GM23338 (cell line): ENCODE measurements at regions not wholly inside any gene's neighbourhood (a gene's known extent, or its start where the extent isn't known, plus 50 kb on each side); places are given as distances from the start of the nearest gene placed in this dataset.

Experiments
- ATAC-seq: fragments of 200-7000 bp; cut with Tn5 transposase; 3 replicates; pipeline ENCODE4 v1.9.1; 2020
- DNase-seq: peaks from one replicate; pipeline ENCODE4 v3.0.0-alpha.2; 2015; ENCODE audit warnings: low spot score
- H2AFZ ChIP-seq: fragments of 200-600 bp; sonication (generic); 2 replicates; pipeline ENCODE4 v1.8.0; 2016; ENCODE audit warnings: antibody characterized with exemption, mild to moderate bottlenecking, moderate library complexity
- H3F3A ChIP-seq: fragments of 200-600 bp; sonication (generic); replicated peaks from 2 replicates; pipeline ENCODE4 v1.8.0; 2017; ENCODE audit warnings: antibody characterized with exemption, mixed run types, low read depth
- H3K27ac ChIP-seq: fragments of 200-600 bp; sonication (generic); 2 replicates; pipeline ENCODE4 v1.6.1; 2016; ENCODE audit warnings: low read depth
- H3K27me3 ChIP-seq: fragments of 200-600 bp; sonication (generic); 2 replicates; pipeline ENCODE4 v1.8.0; 2016; ENCODE audit warnings: mild to moderate bottlenecking, mixed run types, moderate library complexity; ENCODE audit not compliant: insufficient read depth
- H3K36me3 ChIP-seq: fragments of 200-600 bp; sonication (generic); 2 replicates; pipeline ENCODE4 v1.8.0; 2016; ENCODE audit warnings: mild to moderate bottlenecking; ENCODE audit not compliant: insufficient read depth
- H3K4me1 ChIP-seq: fragments of 200-600 bp; sonication (generic); 2 replicates; pipeline ENCODE4 v1.8.0; 2016; ENCODE audit warnings: mild to moderate bottlenecking, moderate library complexity; ENCODE audit not compliant: insufficient read depth
- H3K4me2 ChIP-seq: fragments of 200-600 bp; sonication (generic); 2 replicates; pipeline ENCODE4 v1.7.1; 2017; ENCODE audit warnings: mixed run types
- H3K4me3 ChIP-seq: fragments of 200-600 bp; sonication (generic); 2 replicates; pipeline ENCODE4 v1.6.1; 2016; ENCODE audit warnings: mixed run types
- H3K79me2 ChIP-seq: fragments of 200-600 bp; sonication (generic); replicated peaks from 2 replicates; pipeline ENCODE4 v1.8.0; 2017; ENCODE audit warnings: mild to moderate bottlenecking; ENCODE audit not compliant: insufficient read depth
- H3K9me2 ChIP-seq: fragments of 200-600 bp; sonication (generic); 2 replicates; pipeline ENCODE4 v1.8.0; 2017; ENCODE audit not compliant: insufficient read depth
- H4K20me1 ChIP-seq: fragments of 200-600 bp; sonication (generic); replicated peaks from 2 replicates; pipeline ENCODE4 v1.8.0; 2017; ENCODE audit warnings: mild to moderate bottlenecking; ENCODE audit not compliant: insufficient read depth
- H3K27ac Mint-ChIP-seq: 2 replicates; pipeline ENCODE4 v1.8.0; 2020; ENCODE audit warnings: inconsistent platforms, mild to moderate bottlenecking, moderate library complexity, mixed read lengths
- H3K27me3 Mint-ChIP-seq: 3 replicates; pipeline ENCODE4 v1.8.0; 2022; ENCODE audit warnings: low read depth, mild to moderate bottlenecking, moderate library complexity, mixed read lengths, inconsistent platforms; ENCODE audit not compliant: insufficient read depth, poor library complexity
- H3K36me3 Mint-ChIP-seq: 3 replicates; pipeline ENCODE4 v1.8.0; 2021; ENCODE audit warnings: low read depth, mild to moderate bottlenecking, inconsistent platforms, moderate library complexity, mixed read lengths
- H3K4me1 Mint-ChIP-seq: 3 replicates; pipeline ENCODE4 v1.8.0; 2020; ENCODE audit warnings: mild to moderate bottlenecking, inconsistent platforms, mixed read lengths
- H3K4me3 Mint-ChIP-seq: 3 replicates; pipeline ENCODE4 v1.8.0; 2021; ENCODE audit warnings: moderate library complexity, mild to moderate bottlenecking, inconsistent platforms, mixed read lengths
- H3K9me3 Mint-ChIP-seq: 3 replicates; pipeline ENCODE4 v1.8.0; 2020; ENCODE audit warnings: moderate library complexity, mild to moderate bottlenecking, inconsistent platforms, mixed read lengths
- CREB1 ChIP-seq: fragments of 250-450 bp; sonication (Bioruptor Pico); IDR thresholded peaks from 2 replicates; pipeline ENCODE4 v1.5.0; 2020; ENCODE audit warnings: low read depth, mild to moderate bottlenecking, moderate library complexity
- EZH2 ChIP-seq: fragments of 200-600 bp; sonication (generic); IDR thresholded peaks from one replicate; pipeline ENCODE4 v1.8.0; 2017; ENCODE audit warnings: antibody characterized with exemption, mild to moderate bottlenecking, low read depth; ENCODE audit not compliant: unreplicated experiment
- EZH2phosphoT487 ChIP-seq: fragments of 200-600 bp; sonication (generic); IDR thresholded peaks from one replicate; pipeline ENCODE4 v1.8.1; 2018; ENCODE audit warnings: antibody characterized with exemption; ENCODE audit not compliant: unreplicated experiment
- JUNB ChIP-seq: IDR thresholded peaks from one replicate; pipeline ENCODE4 v1.6.1; 2016; ENCODE audit warnings: antibody characterized with exemption; ENCODE audit not compliant: unreplicated experiment
- NANOG ChIP-seq: IDR thresholded peaks from 2 replicates; pipeline ENCODE4 v1.6.1; 2016; ENCODE audit warnings: antibody characterized with exemption, borderline replicate concordance
- POLR2AphosphoS5 ChIP-seq: IDR thresholded peaks from 2 replicates; pipeline ENCODE4 v1.6.1; 2016; ENCODE audit warnings: antibody characterized with exemption, low read depth
- STAT1 ChIP-seq: IDR thresholded peaks from one replicate; pipeline ENCODE4 v1.6.1; 2016; ENCODE audit warnings: antibody characterized with exemption; ENCODE audit not compliant: unreplicated experiment
- ZNF114 ChIP-seq: fragments of 250-450 bp; sonication (Bioruptor Pico); IDR thresholded peaks from 2 replicates; pipeline ENCODE4 v1.5.0; 2020; ENCODE audit warnings: mild to moderate bottlenecking, moderate library complexity
- ZNF331 ChIP-seq: fragments of 250-450 bp; sonication (Bioruptor Pico); IDR thresholded peaks from 2 replicates; pipeline ENCODE4 v1.5.0; 2020; ENCODE audit warnings: low read depth, mild to moderate bottlenecking, moderate library complexity
- TF ChIP-seq, protein P1 (sequence below): IDR thresholded peaks from 2 replicates; pipeline ENCODE4 v1.6.1; 2016; ENCODE audit warnings: antibody characterized with exemption
- TF ChIP-seq, protein P2 (sequence below), 2 experiments: fragments of 200-600 bp in 1 of 2; sonication (generic) in 1 of 2; conservative IDR thresholded peaks; 2 replicates each; pipeline versions ENCODE4 v1.5.1 to v1.6.1; 2016 to 2017; ENCODE audit warnings: antibody characterized with exemption in 2 of 2, low read depth in 2 of 2, mild to moderate bottlenecking in 2 of 2, moderate library complexity in 1 of 2
- TF ChIP-seq, protein P3 (sequence below): IDR thresholded peaks from one replicate; pipeline ENCODE4 v1.6.1; 2018; ENCODE audit warnings: antibody characterized with exemption; ENCODE audit not compliant: unreplicated experiment

- TF ChIP-seq, protein P1, sequence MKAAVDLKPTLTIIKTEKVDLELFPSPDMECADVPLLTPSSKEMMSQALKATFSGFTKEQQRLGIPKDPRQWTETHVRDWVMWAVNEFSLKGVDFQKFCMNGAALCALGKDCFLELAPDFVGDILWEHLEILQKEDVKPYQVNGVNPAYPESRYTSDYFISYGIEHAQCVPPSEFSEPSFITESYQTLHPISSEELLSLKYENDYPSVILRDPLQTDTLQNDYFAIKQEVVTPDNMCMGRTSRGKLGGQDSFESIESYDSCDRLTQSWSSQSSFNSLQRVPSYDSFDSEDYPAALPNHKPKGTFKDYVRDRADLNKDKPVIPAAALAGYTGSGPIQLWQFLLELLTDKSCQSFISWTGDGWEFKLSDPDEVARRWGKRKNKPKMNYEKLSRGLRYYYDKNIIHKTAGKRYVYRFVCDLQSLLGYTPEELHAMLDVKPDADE = no peak
- TF ChIP-seq CREB1 (no peak), JUNB (no peak), EZH2 (no peak), NANOG (no peak), ZNF114 (CRISPR knock-in tag) (no peak), EZH2phosphoT487 (no peak), ZNF331 (no peak), POLR2AphosphoS5 (no peak)
- TF ChIP-seq, protein P2, sequence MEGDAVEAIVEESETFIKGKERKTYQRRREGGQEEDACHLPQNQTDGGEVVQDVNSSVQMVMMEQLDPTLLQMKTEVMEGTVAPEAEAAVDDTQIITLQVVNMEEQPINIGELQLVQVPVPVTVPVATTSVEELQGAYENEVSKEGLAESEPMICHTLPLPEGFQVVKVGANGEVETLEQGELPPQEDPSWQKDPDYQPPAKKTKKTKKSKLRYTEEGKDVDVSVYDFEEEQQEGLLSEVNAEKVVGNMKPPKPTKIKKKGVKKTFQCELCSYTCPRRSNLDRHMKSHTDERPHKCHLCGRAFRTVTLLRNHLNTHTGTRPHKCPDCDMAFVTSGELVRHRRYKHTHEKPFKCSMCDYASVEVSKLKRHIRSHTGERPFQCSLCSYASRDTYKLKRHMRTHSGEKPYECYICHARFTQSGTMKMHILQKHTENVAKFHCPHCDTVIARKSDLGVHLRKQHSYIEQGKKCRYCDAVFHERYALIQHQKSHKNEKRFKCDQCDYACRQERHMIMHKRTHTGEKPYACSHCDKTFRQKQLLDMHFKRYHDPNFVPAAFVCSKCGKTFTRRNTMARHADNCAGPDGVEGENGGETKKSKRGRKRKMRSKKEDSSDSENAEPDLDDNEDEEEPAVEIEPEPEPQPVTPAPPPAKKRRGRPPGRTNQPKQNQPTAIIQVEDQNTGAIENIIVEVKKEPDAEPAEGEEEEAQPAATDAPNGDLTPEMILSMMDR (conservative IDR thresholded peaks at IDR 0.05; ENCODE audit: low read depth in 2 of 2) = no peak
- TF ChIP-seq, protein P3, sequence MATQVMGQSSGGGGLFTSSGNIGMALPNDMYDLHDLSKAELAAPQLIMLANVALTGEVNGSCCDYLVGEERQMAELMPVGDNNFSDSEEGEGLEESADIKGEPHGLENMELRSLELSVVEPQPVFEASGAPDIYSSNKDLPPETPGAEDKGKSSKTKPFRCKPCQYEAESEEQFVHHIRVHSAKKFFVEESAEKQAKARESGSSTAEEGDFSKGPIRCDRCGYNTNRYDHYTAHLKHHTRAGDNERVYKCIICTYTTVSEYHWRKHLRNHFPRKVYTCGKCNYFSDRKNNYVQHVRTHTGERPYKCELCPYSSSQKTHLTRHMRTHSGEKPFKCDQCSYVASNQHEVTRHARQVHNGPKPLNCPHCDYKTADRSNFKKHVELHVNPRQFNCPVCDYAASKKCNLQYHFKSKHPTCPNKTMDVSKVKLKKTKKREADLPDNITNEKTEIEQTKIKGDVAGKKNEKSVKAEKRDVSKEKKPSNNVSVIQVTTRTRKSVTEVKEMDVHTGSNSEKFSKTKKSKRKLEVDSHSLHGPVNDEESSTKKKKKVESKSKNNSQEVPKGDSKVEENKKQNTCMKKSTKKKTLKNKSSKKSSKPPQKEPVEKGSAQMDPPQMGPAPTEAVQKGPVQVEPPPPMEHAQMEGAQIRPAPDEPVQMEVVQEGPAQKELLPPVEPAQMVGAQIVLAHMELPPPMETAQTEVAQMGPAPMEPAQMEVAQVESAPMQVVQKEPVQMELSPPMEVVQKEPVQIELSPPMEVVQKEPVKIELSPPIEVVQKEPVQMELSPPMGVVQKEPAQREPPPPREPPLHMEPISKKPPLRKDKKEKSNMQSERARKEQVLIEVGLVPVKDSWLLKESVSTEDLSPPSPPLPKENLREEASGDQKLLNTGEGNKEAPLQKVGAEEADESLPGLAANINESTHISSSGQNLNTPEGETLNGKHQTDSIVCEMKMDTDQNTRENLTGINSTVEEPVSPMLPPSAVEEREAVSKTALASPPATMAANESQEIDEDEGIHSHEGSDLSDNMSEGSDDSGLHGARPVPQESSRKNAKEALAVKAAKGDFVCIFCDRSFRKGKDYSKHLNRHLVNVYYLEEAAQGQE = no peak
Observed at GRCh38 chr4:181476508-181476890, 766.7 kb upstream of the TENM3 start (continued).

DNA sequence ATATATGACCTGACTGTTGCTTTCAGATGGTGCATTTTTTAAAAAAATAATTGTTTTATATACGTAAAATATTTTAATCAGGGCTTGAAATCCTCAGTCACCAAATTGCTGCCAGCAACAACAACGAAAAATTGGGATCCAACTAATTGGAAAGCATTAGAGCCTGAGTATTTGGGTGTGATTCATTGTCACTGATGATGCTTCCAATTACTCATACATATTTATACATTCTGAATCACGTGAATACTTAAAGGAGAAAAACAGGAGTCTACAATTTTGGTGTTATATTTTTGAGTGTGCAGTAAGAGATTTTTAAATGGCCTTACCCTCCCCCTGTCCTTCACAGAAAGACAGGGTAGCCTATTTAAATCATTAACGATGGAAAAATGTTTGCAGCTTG, 765.6 kb upstream of the TENM3 start:
- no peaks in the 10 kb centered on the region for H3K36me3 Mint-ChIP-seq
- Histone ChIP-seq H3K36me3 (no peaks in the 10 kb centered on the region), H3K27ac (no peak overlapping the region), H2AFZ (no peak overlapping the region), H3K79me2 (no peaks in the 10 kb centered on the region), H3K4me1 (peaks cover 49% of the 10 kb centered on the region), H3K4me3 (no peak overlapping the region), H3K9me2 (no peaks in the 10 kb centered on the region), H3K27me3 (no peaks in the 10 kb centered on the region), H3K4me2 (no peak overlapping the region), H4K20me1 (no peaks in the 10 kb centered on the region), H3F3A (no peaks in the 10 kb centered on the region)
- peaks cover 51% of the 10 kb centered on the region for H3K4me1 Mint-ChIP-seq
- H3K27me3 Mint-ChIP-seq = no peaks in the 10 kb centered on the region
- no peak overlapping the region for H3K4me3 Mint-ChIP-seq
- no peaks in the 10 kb centered on the region; the same call in 2 of the 3 replicates for H3K9me3 Mint-ChIP-seq
- DNase-seq = no peak
- no peak overlapping the region; the same call in 1 of the 2 replicates for H3K27ac Mint-ChIP-seq
- no peak for ATAC-seq
- TF ChIP-seq, protein P3 = no peak
- TF ChIP-seq POLR2AphosphoS5 = no peak
- TF ChIP-seq CREB1 = no peak
- TF ChIP-seq ZNF114 (CRISPR knock-in tag) = no peak
- TF ChIP-seq STAT1 = no peak
- TF ChIP-seq, protein P1 = no peak
- TF ChIP-seq NANOG = no peak
- TF ChIP-seq, protein P2 (conservative IDR thresholded peaks at IDR 0.05; ENCODE audit: low read depth in 2 of 2) = no peak
- TF ChIP-seq ZNF331 = no peak
